ENCODE measurements at regions not wholly inside any gene's neighbourhood (a gene's known extent, or its start where the extent isn't known, plus 50 kb on each side); places are given as distances from the start of the nearest gene placed in this dataset.

DNA sequence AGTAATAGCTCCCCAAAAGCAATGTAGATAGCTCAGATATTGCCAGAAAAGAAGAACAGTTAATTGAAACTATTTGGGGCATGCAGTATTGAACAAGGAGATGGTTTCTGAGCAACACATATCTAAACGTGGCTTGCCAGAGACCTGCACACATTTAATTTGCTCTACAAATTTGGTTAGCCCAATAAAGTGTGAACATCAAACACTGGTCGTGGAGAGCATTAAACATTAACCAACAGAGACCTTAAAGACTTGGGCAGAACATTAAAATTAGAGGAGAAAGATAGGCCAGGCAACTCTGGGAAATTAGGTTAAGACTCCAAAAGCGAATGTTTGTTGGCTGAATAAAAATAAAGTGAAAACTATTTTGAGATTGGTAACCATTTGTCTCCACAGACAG is 61.6 kb upstream of the ARID5B start:
- H3K9me3 ChIP-seq, result no peaks in the 10 kb centered on the region
- DNase-seq, result no peak
- no peak overlapping the region for H3K4me3 ChIP-seq (ENCODE audit: low read depth, low read length)
- no peaks in the 10 kb centered on the region for H3K27me3 ChIP-seq
- H3K4me1 ChIP-seq, result peaks cover 11% of the 10 kb centered on the region; the same call in 1 of the 2 replicates
- TF ChIP-seq, protein P1, sequence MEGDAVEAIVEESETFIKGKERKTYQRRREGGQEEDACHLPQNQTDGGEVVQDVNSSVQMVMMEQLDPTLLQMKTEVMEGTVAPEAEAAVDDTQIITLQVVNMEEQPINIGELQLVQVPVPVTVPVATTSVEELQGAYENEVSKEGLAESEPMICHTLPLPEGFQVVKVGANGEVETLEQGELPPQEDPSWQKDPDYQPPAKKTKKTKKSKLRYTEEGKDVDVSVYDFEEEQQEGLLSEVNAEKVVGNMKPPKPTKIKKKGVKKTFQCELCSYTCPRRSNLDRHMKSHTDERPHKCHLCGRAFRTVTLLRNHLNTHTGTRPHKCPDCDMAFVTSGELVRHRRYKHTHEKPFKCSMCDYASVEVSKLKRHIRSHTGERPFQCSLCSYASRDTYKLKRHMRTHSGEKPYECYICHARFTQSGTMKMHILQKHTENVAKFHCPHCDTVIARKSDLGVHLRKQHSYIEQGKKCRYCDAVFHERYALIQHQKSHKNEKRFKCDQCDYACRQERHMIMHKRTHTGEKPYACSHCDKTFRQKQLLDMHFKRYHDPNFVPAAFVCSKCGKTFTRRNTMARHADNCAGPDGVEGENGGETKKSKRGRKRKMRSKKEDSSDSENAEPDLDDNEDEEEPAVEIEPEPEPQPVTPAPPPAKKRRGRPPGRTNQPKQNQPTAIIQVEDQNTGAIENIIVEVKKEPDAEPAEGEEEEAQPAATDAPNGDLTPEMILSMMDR (IDR thresholded peaks at IDR 0.05; ENCODE audit: low read depth, low read length), result no peak
- no peaks in the 10 kb centered on the region for H3K36me3 ChIP-seq

DNA sequence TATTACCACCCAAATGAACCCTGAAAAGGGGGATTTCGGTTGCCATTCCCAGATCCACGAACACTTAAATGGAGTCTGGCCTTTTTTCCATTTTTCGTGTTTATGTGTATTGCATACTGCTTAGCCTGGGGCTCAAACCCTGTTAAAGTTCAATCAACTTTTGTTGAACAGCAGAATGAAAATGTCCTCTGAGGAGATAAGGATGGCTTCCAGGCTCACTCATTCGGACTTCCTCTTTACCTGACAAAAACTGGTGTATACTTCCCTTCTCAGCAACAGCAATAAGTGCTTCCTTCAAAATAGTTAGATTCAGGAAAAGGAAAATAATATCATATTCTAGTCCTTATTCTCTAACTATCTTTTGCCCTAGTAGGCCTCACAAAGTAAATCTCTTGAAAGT is 61.1 kb upstream of the ARID5B start:
- peaks cover 8% of the 10 kb centered on the region; the same call in 1 of the 2 replicates for H3K4me1 ChIP-seq
- no peak for DNase-seq
- H3K4me3 ChIP-seq (ENCODE audit: low read depth, low read length), result no peak overlapping the region
- TF ChIP-seq, protein P1 (IDR thresholded peaks at IDR 0.05; ENCODE audit: low read depth, low read length), result no peak
- no peaks in the 10 kb centered on the region for H3K9me3 ChIP-seq
- H3K27me3 ChIP-seq, result no peaks in the 10 kb centered on the region
- H3K36me3 ChIP-seq, result no peaks in the 10 kb centered on the region

DNA sequence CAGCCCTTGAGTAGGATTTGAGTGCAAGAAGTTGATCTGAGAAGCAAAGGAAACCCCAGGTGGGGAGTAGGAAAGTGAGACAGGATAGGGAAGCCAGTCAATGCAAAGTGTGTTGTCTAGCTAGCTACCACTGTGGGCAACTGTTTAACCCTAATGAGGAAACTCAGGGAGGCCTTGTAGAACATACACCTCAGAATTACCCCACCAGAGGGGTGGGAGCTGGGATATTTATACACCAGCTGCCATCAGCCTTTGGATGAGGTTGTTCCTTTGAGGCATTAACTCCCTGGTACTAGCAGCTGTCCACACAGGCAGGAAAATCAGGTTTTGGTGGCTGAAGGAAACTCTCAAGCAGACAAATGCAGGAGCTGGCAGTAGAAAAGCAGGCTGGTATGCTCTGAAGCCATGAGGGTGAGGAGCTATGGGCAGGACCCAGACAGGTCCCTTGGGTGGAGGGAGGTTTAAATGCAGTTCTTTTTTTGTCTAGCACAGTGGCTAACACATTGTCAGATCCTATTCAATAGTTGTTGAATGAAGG is 60.1 kb upstream of the ARID5B start:
- no peak for DNase-seq
- TF ChIP-seq, protein P1 (IDR thresholded peaks at IDR 0.05; ENCODE audit: low read depth, low read length), result no peak
- H3K4me1 ChIP-seq, result peaks cover 2% of the 10 kb centered on the region; the same call in 1 of the 2 replicates
- H3K9me3 ChIP-seq, result no peaks in the 10 kb centered on the region
- no peaks in the 10 kb centered on the region for H3K36me3 ChIP-seq
- H3K27me3 ChIP-seq, result no peaks in the 10 kb centered on the region
- no peak overlapping the region for H3K4me3 ChIP-seq (ENCODE audit: low read depth, low read length)

DNA sequence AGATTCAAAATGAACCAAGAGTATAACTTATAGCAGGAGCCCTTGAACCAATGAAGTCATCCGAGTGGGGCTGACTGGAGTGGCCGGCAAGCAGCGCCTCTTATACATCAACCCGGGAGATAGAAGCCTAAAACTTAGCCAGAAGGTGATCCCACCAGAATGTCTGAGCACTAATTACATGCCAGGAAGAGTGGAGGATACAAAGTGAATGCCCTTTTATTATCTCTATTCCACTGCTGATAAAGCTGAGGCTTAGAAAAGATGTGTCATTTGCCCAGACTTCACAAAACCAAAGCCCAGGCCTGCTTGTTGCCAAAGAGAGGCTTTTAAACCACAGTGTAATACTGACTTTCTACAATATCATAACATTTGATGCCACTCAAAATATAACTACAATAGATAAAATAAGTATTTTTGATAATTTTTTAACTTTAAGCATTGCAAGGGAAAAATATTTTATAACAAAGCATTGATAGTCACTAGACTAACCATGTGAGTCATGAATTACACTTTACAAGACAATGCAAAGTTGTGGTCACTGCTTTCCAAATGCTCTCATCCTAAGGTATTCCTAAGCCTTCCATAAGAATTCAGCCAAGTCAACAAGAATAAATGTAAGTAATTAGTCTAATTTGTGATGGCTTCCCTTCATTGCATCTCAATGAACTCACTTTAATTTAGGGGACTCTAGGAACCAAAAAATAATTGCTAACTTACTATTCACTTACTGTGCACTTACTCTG is 58.6 kb upstream of the ARID5B start:
- H3K9me3 ChIP-seq, result no peaks in the 10 kb centered on the region
- H3K36me3 ChIP-seq, result no peaks in the 10 kb centered on the region
- no peak for DNase-seq
- no peak overlapping the region for H3K4me3 ChIP-seq (ENCODE audit: low read depth, low read length)
- TF ChIP-seq, protein P1 (IDR thresholded peaks at IDR 0.05; ENCODE audit: low read depth, low read length), result no peak
- no peaks in the 10 kb centered on the region for H3K27me3 ChIP-seq
- no peaks in the 10 kb centered on the region for H3K4me1 ChIP-seq

DNA sequence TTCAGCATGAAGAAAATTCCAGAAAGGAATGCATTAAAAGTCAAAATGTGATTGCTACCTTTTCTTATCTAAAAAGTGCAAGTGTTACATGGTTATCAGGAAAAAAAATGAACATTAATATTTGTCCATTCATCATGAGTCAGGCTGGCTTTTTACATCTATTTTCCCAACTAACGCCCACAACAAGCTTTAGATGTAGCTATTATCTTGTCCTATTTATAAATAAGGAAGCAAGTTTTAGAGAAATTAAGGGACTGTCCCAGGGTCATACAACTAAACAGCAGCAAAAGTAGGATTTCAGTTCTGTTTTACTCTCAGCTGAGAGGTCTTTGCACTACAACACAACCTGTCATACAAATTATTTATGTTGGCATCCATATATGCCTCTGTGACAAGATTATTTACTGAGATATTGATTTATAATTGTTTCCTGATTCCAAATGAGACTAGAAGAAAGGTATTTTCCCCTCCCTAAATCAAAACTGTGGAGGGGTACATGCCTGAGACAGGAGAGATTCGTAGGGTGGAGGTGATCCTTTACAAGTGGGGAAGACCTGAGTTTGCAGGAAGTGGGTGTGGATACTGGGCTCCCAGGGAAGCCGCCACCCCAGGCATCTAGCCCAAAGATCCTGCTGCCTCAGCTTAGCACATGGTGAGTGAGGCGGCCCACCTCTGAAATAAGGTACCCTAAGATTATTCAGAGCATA is 57.2 kb upstream of the ARID5B start:
- TF ChIP-seq, protein P1 (IDR thresholded peaks at IDR 0.05; ENCODE audit: low read depth, low read length), result no peak
- Histone ChIP-seq H3K9me3 (no peaks in the 10 kb centered on the region), H3K36me3 (no peaks in the 10 kb centered on the region), H3K4me3 (ENCODE audit: low read depth, low read length) (no peak overlapping the region), H3K4me1 (no peaks in the 10 kb centered on the region), H3K27me3 (no peaks in the 10 kb centered on the region)
- no peak for DNase-seq

All from BE2C (cell line).